Neural cell (in vitro differentiated cells): ENCODE measurements at regions not wholly inside any gene's neighbourhood (a gene's known extent, or its start where the extent isn't known, plus 50 kb on each side); places are given as distances from the start of the nearest gene placed in this dataset.

Source experiments
- CTCF ChIP-seq: fragments of 450-650 bp; IDR thresholded peaks from 2 replicates; pipeline ENCODE4 v1.5.1; 2014; ENCODE audit warnings: antibody characterized with exemption, mild to moderate bottlenecking, moderate library complexity; ENCODE audit not compliant: poor library complexity, severe bottlenecking
- EZH2 ChIP-seq: fragments of 200-600, 300-800 bp; shearing (Covaris generic), sonication (generic); IDR thresholded peaks from 2 replicates; pipeline ENCODE4 v1.6.1; 2014; ENCODE audit warnings: antibody characterized with exemption, low read length, borderline replicate concordance, mild to moderate bottlenecking; ENCODE audit not compliant: insufficient read depth, poor library complexity, severe bottlenecking
- POLR2AphosphoS5 ChIP-seq: IDR thresholded peaks from 2 replicates; pipeline ENCODE4 v1.6.1; 2012
- TAF1 ChIP-seq: IDR thresholded peaks from 2 replicates; pipeline ENCODE4 v1.6.1; 2012; ENCODE audit warnings: low read depth

- no peak for TF ChIP-seq EZH2
- no peak for TF ChIP-seq POLR2AphosphoS5
- TF ChIP-seq CTCF = no peak
- no peak for TF ChIP-seq TAF1
These were observed 129.8 kb upstream of the TANK start for GRCh38 chr2:161030260-161031063.
